ENCODE measurements at regions not wholly inside any gene's neighbourhood (a gene's known extent, or its start where the extent isn't known, plus 50 kb on each side); places are given as distances from the start of the nearest gene placed in this dataset.

GRCh38 chr2:58930537-58930936 is 689.4 kb upstream of the FANCL start:
- WGBS (ENCODE audit: insufficient coverage, insufficient replicate concordance, low lambda C conversion rate, missing lambda C conversion rate), result 51% methylated on average over 5 of the region's 5 CpGs
- Histone ChIP-seq H3K79me2 (ENCODE audit: control insufficient read depth, insufficient read depth, low read length) (no peaks in the 10 kb centered on the region), H3K27ac (ENCODE audit: control insufficient read depth, insufficient read depth) (no peak overlapping the region), H3K9ac (ENCODE audit: control insufficient read depth, insufficient read depth, low read length) (no peak overlapping the region), H3K27me3 (replicated peaks in 1 of 2; ENCODE audit: control insufficient read depth in 2 of 2, insufficient read depth in 2 of 2, low read length in 1 of 2) (no peaks in the 10 kb centered on the region), H3K36me3 (ENCODE audit: control insufficient read depth in 2 of 2, insufficient read depth in 2 of 2, low read length in 1 of 2) (no peaks in the 10 kb centered on the region), H4K20me1 (ENCODE audit: control insufficient read depth, insufficient read depth) (no peaks in the 10 kb centered on the region), H2AFZ (ENCODE audit: control insufficient read depth, low read depth, low read length) (no peak overlapping the region), H3K9me3 (replicated peaks; ENCODE audit: control insufficient read depth, insufficient read depth, low read length) (no peaks in the 10 kb centered on the region), H3K4me3 (no peak overlapping the region), H3K4me2 (ENCODE audit: control insufficient read depth, insufficient read depth) (no peak overlapping the region), H3K4me1 (ENCODE audit: control insufficient read depth, insufficient read depth, low read length) (no peaks in the 10 kb centered on the region)
- FAIRE-seq, result no peak
- in situ Hi-C loops (cut with MboI) (no loop called here), intact Hi-C loops (cut with micrococcal nuclease; ENCODE audit: unreplicated experiment) (no loop called here)
- ChIA-PET SMC1A (ENCODE audit: uncharacterized antibody, unreplicated experiment) (no interaction called here), RAD21 (ENCODE audit: unreplicated experiment) (no interaction called here), CTCF (no interaction called here), POLR2A (no interaction called here)
- no TSS peak for BruUV-seq (replicated peaks)
- TF ChIP-seq, protein P1, sequence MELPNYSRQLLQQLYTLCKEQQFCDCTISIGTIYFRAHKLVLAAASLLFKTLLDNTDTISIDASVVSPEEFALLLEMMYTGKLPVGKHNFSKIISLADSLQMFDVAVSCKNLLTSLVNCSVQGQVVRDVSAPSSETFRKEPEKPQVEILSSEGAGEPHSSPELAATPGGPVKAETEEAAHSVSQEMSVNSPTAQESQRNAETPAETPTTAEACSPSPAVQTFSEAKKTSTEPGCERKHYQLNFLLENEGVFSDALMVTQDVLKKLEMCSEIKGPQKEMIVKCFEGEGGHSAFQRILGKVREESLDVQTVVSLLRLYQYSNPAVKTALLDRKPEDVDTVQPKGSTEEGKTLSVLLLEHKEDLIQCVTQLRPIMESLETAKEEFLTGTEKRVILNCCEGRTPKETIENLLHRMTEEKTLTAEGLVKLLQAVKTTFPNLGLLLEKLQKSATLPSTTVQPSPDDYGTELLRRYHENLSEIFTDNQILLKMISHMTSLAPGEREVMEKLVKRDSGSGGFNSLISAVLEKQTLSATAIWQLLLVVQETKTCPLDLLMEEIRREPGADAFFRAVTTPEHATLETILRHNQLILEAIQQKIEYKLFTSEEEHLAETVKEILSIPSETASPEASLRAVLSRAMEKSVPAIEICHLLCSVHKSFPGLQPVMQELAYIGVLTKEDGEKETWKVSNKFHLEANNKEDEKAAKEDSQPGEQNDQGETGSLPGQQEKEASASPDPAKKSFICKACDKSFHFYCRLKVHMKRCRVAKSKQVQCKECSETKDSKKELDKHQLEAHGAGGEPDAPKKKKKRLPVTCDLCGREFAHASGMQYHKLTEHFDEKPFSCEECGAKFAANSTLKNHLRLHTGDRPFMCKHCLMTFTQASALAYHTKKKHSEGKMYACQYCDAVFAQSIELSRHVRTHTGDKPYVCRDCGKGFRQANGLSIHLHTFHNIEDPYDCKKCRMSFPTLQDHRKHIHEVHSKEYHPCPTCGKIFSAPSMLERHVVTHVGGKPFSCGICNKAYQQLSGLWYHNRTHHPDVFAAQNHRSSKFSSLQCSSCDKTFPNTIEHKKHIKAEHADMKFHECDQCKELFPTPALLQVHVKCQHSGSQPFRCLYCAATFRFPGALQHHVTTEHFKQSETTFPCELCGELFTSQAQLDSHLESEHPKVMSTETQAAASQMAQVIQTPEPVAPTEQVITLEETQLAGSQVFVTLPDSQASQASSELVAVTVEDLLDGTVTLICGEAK (IDR thresholded peaks at IDR 0.05; ENCODE audit: borderline replicate concordance), result no peak
- TF ChIP-seq POLR2AphosphoS2 (IDR thresholded peaks at IDR 0.05; ENCODE audit: low read depth, low read length), result no peak
- TF ChIP-seq POLR2A (IDR thresholded peaks at IDR 0.05; ENCODE audit: low read depth, low read length), result no peak
- no peak for TF ChIP-seq RELA (IDR thresholded peaks at IDR 0.05; ENCODE audit: borderline replicate concordance, partially characterized antibody)
- no peak for TF ChIP-seq RBBP5 (conservative IDR thresholded peaks at IDR 0.05)
- no peak for DNase-seq (ENCODE audit: low read depth, low spot score)
- no peak for ATAC-seq

DNA sequence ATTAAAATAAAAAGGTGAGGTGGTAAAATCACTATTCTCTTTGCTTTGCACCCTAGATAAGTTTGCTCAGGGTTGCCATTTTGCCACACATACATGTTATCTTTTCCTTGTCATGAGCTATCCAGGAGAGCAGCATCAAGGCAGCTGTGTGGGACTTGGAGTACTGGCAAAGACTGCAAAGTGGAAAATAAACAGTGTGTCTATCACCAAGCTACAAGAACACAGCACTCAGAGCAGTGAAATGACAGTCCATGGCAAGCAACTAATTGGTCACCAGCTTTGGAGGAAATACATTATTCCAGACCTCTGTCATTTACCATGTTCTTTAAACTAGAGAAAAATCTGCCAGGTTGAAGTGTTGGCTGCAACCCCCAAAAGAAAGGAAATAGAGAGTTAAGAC is 687.8 kb upstream of the FANCL start:
- ChIA-PET SMC1A (ENCODE audit: uncharacterized antibody, unreplicated experiment) (interaction anchor here (0.7 kb wide), 1 partner anchor 1995 kb away, joined by 3 read pairs; no protein-coding TSS in a partner anchor), RAD21 (ENCODE audit: unreplicated experiment) (no interaction called here), CTCF (interaction anchor here (0.6 kb wide), 2 partner anchors 103 to 239 kb away, joined by 3 read pairs; no protein-coding TSS in a partner anchor), POLR2A (no interaction called here)
- no peaks in the 10 kb centered on the region for H3K27me3 ChIP-seq (replicated peaks in 1 of 2; ENCODE audit: control insufficient read depth in 2 of 2, insufficient read depth in 2 of 2, low read length in 1 of 2)
- DNase-seq (ENCODE audit: low read depth, low spot score), result no peak
- H3K4me2 ChIP-seq (ENCODE audit: control insufficient read depth, insufficient read depth), result no peak overlapping the region
- no peaks in the 10 kb centered on the region for H3K4me1 ChIP-seq (ENCODE audit: control insufficient read depth, insufficient read depth, low read length)
- no peaks in the 10 kb centered on the region for H3K9me3 ChIP-seq (replicated peaks; ENCODE audit: control insufficient read depth, insufficient read depth, low read length)
- ATAC-seq, result no peak
- no peaks in the 10 kb centered on the region for H3K36me3 ChIP-seq (ENCODE audit: control insufficient read depth in 2 of 2, insufficient read depth in 2 of 2, low read length in 1 of 2)
- H2AFZ ChIP-seq (ENCODE audit: control insufficient read depth, low read depth, low read length), result no peak overlapping the region
- no peak overlapping the region for H3K9ac ChIP-seq (ENCODE audit: control insufficient read depth, insufficient read depth, low read length)
- no TSS peak for BruUV-seq (replicated peaks)
- no peak overlapping the region for H3K4me3 ChIP-seq
- no peaks in the 10 kb centered on the region for H3K79me2 ChIP-seq (ENCODE audit: control insufficient read depth, insufficient read depth, low read length)
- no peak overlapping the region for H3K27ac ChIP-seq (ENCODE audit: control insufficient read depth, insufficient read depth)
- no peak for FAIRE-seq
- in situ Hi-C loops (cut with MboI) (no loop called here), intact Hi-C loops (cut with micrococcal nuclease; ENCODE audit: unreplicated experiment) (no loop called here)
- H4K20me1 ChIP-seq (ENCODE audit: control insufficient read depth, insufficient read depth), result no peaks in the 10 kb centered on the region
- TF ChIP-seq, protein P2, sequence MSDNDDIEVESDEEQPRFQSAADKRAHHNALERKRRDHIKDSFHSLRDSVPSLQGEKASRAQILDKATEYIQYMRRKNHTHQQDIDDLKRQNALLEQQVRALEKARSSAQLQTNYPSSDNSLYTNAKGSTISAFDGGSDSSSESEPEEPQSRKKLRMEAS (IDR thresholded peaks at IDR 0.05; ENCODE audit: low read depth, low read length), result no peak
- no peak for TF ChIP-seq ESRRA (IDR thresholded peaks at IDR 0.05; ENCODE audit: low read length)
- no peak for TF ChIP-seq STAT1 (conservative IDR thresholded peaks at IDR 0.05)
- TF ChIP-seq SUZ12 (IDR thresholded peaks at IDR 0.05; ENCODE audit: unreplicated experiment), result no peak
- TF ChIP-seq CREM (IDR thresholded peaks at IDR 0.05; ENCODE audit: low read depth), result no peak
- TF ChIP-seq ZNF274 (IDR thresholded peaks at IDR 0.05; ENCODE audit: insufficient read depth, insufficient read length), result no peak
- TF ChIP-seq SMC3 (IDR thresholded peaks at IDR 0.05; ENCODE audit: borderline replicate concordance, low read length), result no peak
- no peak for TF ChIP-seq YBX1 (IDR thresholded peaks at IDR 0.05)
- TF ChIP-seq IRF4 (IDR thresholded peaks at IDR 0.05; ENCODE audit: low read depth, low read length), result no peak
- no peak for TF ChIP-seq JUND (IDR thresholded peaks at IDR 0.05; ENCODE audit: low read depth, low read length)
- TF ChIP-seq WRNIP1 (IDR thresholded peaks at IDR 0.05; ENCODE audit: borderline replicate concordance, low read depth, low read length), result no peak
- no peak for TF ChIP-seq RUNX3 (IDR thresholded peaks at IDR 0.05; ENCODE audit: low read length)

Measured in GM12878 (cell line).